Uterus (tissue), 3 donors: ENCODE measurements at regions not wholly inside any gene's neighbourhood (a gene's known extent, or its start where the extent isn't known, plus 50 kb on each side); places are given as distances from the start of the nearest gene placed in this dataset.

ENCODE experiments used
- DNase-seq, 2 donors: peaks; one replicate each; pipeline ENCODE4 v3.0.0-alpha.2; 2019 to 2020
- H3K27ac ChIP-seq, 2 donors: fragments of 200-600 bp; sonication (generic); 1 replicate in 1 of 2; 2 replicates in 1 of 2; pipeline ENCODE4 v1.5.1; 2016 to 2018
- H3K27me3 ChIP-seq, 2 donors: fragments of 200-600 bp; sonication (generic); one replicate each; pipeline ENCODE4 v1.5.1; 2018 to 2019; ENCODE audit warnings: control low read depth in 1 of 2
- H3K36me3 ChIP-seq, 2 donors: fragments of 200-600 bp; sonication (generic); one replicate each; pipeline ENCODE4 v1.5.1; 2019; ENCODE audit warnings: control low read depth in 1 of 2
- H3K4me1 ChIP-seq, 2 donors: fragments of 200-600 bp; sonication (generic); one replicate each; pipeline ENCODE4 v1.5.1; 2018 to 2019; ENCODE audit warnings: control low read depth in 1 of 2
- H3K4me3 ChIP-seq, 2 donors: fragments of 200-600 bp; sonication (generic); 1 replicate in 1 of 2; 2 replicates in 1 of 2; pipeline ENCODE4 v1.5.1; 2018 to 2019; ENCODE audit warnings: mild to moderate bottlenecking in 1 of 2
- H3K9me3 ChIP-seq, 2 donors: fragments of 200-600 bp; sonication (generic); one replicate each; pipeline ENCODE4 v1.5.1; 2019; ENCODE audit warnings: control low read depth in 1 of 2
- CTCF ChIP-seq, 4 experiments: fragments of 200-600 bp in 2 of 4; fragments of 450-650 bp in 2 of 4; sonication (generic) in 2 of 4; IDR thresholded peaks; one replicate each; pipeline ENCODE4 v1.5.1; 2016 to 2019; ENCODE audit warnings: antibody characterized with exemption in 4 of 4, mild to moderate bottlenecking in 2 of 4, moderate library complexity in 1 of 4
- POLR2A ChIP-seq, 2 donors: fragments of 450-650 bp; IDR thresholded peaks; one replicate each; pipeline ENCODE4 v1.6.1; 2016; ENCODE audit warnings: antibody characterized with exemption in 2 of 2, mild to moderate bottlenecking in 1 of 2, moderate library complexity in 1 of 2
- intact Hi-C: fragments of 100-400 bp; cut with DNase I; formaldehyde crosslinking; loops from one replicate; pipeline ENCODE4 v1.15.1; 2023; ENCODE audit warnings: low total_unique reads
- donor health status: DM: yes; HTN: yes; CAD: no.

GRCh38 chr6:103578115-103578514, 1281.6 kb downstream of the HACE1 start:
- H3K36me3 ChIP-seq: no peaks in the 10 kb centered on the region
- no peaks in the 10 kb centered on the region for H3K27me3 ChIP-seq
- no peak for DNase-seq
- H3K4me3 ChIP-seq: no peak overlapping the region
- no peaks in the 10 kb centered on the region for H3K4me1 ChIP-seq
- intact Hi-C loops: no loop called here
- no peaks in the 10 kb centered on the region for H3K9me3 ChIP-seq
- no peak for TF ChIP-seq POLR2A (IDR thresholded peaks at IDR 0.05)
- TF ChIP-seq CTCF (IDR thresholded peaks at IDR 0.05): no peak
- H3K27ac ChIP-seq: no peak overlapping the region

- Histone ChIP-seq H3K27ac (no peak overlapping the region), H3K4me3 (no peak overlapping the region), H3K9me3 (no peaks in the 10 kb centered on the region), H3K36me3 (no peaks in the 10 kb centered on the region), H3K27me3 (no peaks in the 10 kb centered on the region), H3K4me1 (no peaks in the 10 kb centered on the region)
- DNase-seq: no peak
- TF ChIP-seq POLR2A (IDR thresholded peaks at IDR 0.05) (no peak), CTCF (IDR thresholded peaks at IDR 0.05) (no peak)
- intact Hi-C loops: no loop called here
These were observed 1289.3 kb downstream of the HACE1 start for GRCh38 chr6:103570431-103570830.

DNA sequence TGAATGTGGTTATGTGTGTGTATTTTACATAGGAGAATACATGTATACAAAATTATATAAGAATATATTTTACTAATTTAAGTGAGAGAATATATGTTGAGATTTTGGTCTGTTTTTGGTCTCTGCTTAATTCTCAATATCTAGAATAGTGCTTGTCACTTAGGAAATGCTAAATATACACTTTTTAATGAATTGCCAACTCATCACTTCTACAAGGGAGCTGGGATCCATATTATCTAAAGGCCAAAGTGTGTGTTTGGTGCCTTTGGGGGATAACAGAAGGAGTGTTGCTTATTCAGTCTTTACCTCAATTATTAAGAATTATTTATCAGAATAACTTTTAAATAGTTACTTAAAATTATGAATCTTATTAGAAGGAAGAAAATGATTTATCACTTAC, 1304.8 kb downstream of the HACE1 start:
- Histone ChIP-seq H3K27me3 (no peaks in the 10 kb centered on the region), H3K4me3 (no peak overlapping the region), H3K4me1 (no peaks in the 10 kb centered on the region), H3K36me3 (no peaks in the 10 kb centered on the region), H3K27ac (no peak overlapping the region), H3K9me3 (no peaks in the 10 kb centered on the region)
- DNase-seq: no peak
- intact Hi-C loops: no loop called here
- TF ChIP-seq POLR2A (IDR thresholded peaks at IDR 0.05) (no peak), CTCF (IDR thresholded peaks at IDR 0.05) (no peak)

GRCh38 chr6:103538381-103538780, 1321.3 kb downstream of the HACE1 start:
- Histone ChIP-seq H3K36me3 (no peaks in the 10 kb centered on the region), H3K9me3 (no peaks in the 10 kb centered on the region), H3K27ac (no peak overlapping the region), H3K27me3 (no peaks in the 10 kb centered on the region), H3K4me1 (no peaks in the 10 kb centered on the region), H3K4me3 (no peak overlapping the region)
- no peak for DNase-seq
- intact Hi-C loops: no loop called here
- TF ChIP-seq POLR2A (IDR thresholded peaks at IDR 0.05) (no peak), CTCF (IDR thresholded peaks at IDR 0.05) (no peak)

- DNase-seq: no peak
- TF ChIP-seq POLR2A (IDR thresholded peaks at IDR 0.05): no peak
- TF ChIP-seq CTCF (IDR thresholded peaks at IDR 0.05): no peak
- intact Hi-C loops: no loop called here
- H3K4me3 ChIP-seq: no peak overlapping the region
- H3K9me3 ChIP-seq: no peaks in the 10 kb centered on the region
- no peaks in the 10 kb centered on the region for H3K4me1 ChIP-seq
- no peaks in the 10 kb centered on the region for H3K36me3 ChIP-seq
- no peak overlapping the region for H3K27ac ChIP-seq
- peaks cover 0 to 3% of the 10 kb centered on the region in 2 donors for H3K27me3 ChIP-seq
These were observed 1324.9 kb downstream of the HACE1 start for GRCh38 chr6:103534814-103535213.
